ENCODE measurements at regions not wholly inside any gene's neighbourhood (a gene's known extent, or its start where the extent isn't known, plus 50 kb on each side); places are given as distances from the start of the nearest gene placed in this dataset.

GRCh38 chr18:24678107-24678506 is 217.7 kb downstream of the HRH4 start:
- DNase-seq (ENCODE audit: low read depth): no peak
- H3K4me3 ChIP-seq (ENCODE audit: low read depth, low read length): no peak overlapping the region
- no peak for TF ChIP-seq CTCF (IDR thresholded peaks at IDR 0.05; ENCODE audit: control insufficient read depth, extremely low read depth, insufficient read depth)

- no peak overlapping the region for H3K4me3 ChIP-seq (ENCODE audit: low read depth, low read length)
- no peak for DNase-seq (ENCODE audit: low read depth)
- no peak for TF ChIP-seq CTCF (IDR thresholded peaks at IDR 0.05; ENCODE audit: control insufficient read depth, extremely low read depth, insufficient read depth)
Observed at GRCh38 chr18:24678626-24679025, 218.2 kb downstream of the HRH4 start.

DNA sequence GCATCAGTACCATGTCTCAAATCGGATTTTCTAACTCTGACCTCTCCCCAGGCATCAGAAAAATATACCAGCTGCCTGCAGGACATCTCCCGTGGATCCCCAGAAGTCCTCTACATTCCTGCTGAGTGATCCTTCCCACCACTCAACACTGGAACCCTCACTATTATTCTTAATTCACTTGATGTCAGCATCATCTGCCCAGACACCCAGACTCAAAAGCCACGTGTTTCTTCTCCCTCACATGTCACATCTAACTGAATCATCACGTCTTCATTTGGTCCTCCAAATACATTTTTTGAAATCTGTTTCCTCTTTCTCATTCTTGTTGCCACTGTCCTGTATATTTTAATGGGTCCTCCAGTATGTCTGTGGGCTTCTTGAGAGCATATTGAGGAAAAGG is 218.6 kb downstream of the HRH4 start:
- H3K4me3 ChIP-seq (ENCODE audit: low read depth, low read length): no peak overlapping the region
- no peak for TF ChIP-seq CTCF (IDR thresholded peaks at IDR 0.05; ENCODE audit: control insufficient read depth, extremely low read depth, insufficient read depth)
- no peak for DNase-seq (ENCODE audit: low read depth)

DNA sequence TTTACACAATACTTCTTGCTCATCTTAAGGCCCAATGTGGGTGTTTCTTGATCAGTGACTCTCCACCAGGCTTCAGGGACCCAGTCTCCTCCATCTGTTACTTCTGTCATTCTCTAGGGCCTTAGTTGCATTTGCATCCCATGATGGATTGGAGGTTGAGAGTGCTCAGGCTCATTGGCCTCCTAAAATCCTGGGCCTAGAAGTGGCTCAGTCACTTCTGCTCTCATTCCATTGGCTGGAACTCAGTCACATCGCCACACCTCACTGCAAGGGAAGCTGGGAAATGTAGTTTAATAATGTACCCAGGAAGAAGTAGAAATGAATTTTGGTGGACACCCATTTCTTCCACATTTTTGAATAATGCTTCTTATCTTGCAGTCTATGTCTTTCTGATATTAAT is 223.5 kb downstream of the HRH4 start:
- DNase-seq (ENCODE audit: low read depth): no peak
- TF ChIP-seq CTCF (IDR thresholded peaks at IDR 0.05; ENCODE audit: control insufficient read depth, extremely low read depth, insufficient read depth): no peak
- no peak overlapping the region for H3K4me3 ChIP-seq (ENCODE audit: low read depth, low read length)

DNA sequence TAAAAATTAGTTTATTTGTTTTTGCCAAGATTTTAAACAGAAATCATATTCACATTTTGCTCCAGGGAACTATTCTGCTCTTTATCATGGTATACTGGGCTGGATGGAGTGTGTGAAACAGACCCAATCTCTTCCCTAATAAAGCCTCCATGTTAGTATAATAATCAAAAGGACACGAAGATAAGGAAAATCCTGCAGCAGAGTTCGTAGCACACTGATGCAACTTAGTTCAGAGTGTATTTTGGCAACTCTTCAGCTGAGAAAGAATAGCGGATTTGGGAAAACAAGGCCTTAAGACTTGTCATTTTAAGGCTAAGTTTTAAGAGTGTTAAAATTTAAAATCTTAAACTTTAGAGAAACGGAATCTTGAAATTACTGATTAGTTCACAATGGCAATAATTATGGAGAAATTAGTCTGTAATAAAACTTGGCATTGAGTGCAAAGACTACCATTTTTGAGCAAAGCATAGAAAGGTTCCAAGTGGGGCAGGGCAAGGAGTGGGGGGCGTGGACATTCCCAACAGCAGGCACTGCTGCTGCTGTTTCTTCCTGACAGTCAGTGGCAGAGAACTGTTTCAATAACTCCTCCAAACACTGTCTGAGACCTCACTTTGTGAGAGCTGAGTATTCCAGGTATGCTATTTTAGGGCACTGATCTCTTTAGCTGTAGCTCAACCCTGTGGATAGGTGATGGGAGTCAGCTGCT is 225.0 kb downstream of the HRH4 start:
- DNase-seq (ENCODE audit: low read depth): no peak
- H3K4me3 ChIP-seq (ENCODE audit: low read depth, low read length): no peak overlapping the region
- no peak for TF ChIP-seq CTCF (IDR thresholded peaks at IDR 0.05; ENCODE audit: control insufficient read depth, extremely low read depth, insufficient read depth)

- DNase-seq (ENCODE audit: low read depth): no peak
- H3K4me3 ChIP-seq (ENCODE audit: low read depth, low read length): no peak overlapping the region
- TF ChIP-seq CTCF (IDR thresholded peaks at IDR 0.05; ENCODE audit: control insufficient read depth, extremely low read depth, insufficient read depth): no peak
Observed at GRCh38 chr18:24695168-24695567, 234.7 kb downstream of the HRH4 start.

DNA sequence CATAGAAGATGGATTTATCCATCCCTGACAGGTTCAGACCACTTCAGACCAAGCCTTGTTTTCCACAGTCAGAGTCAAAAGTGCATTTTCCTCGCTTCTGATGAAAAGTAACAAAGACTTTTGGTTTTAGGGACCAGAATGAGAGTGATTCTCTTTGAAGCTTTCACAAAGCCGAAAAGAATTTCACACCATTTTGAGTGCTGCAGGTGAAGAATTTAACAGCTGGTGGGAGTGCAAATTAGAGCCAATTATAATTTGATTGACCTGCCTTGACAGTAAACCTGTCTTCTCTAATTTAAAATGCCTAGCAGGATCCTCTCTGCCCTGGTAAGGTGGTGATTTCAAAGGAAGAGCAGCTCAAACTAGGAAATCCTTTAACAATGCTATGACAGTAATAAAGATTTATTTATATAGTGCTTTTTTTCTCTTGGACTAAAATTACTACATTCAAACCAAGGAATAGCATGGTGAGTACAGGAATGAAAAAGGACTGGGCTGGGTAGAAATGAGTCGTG is 241.6 kb downstream of the HRH4 start:
- DNase-seq (ENCODE audit: low read depth): no peak
- H3K4me3 ChIP-seq (ENCODE audit: low read depth, low read length): no peak overlapping the region
- TF ChIP-seq CTCF (IDR thresholded peaks at IDR 0.05; ENCODE audit: control insufficient read depth, extremely low read depth, insufficient read depth): no peak
